ENCODE measurements at regions not wholly inside any gene's neighbourhood (a gene's known extent, or its start where the extent isn't known, plus 50 kb on each side); places are given as distances from the start of the nearest gene placed in this dataset.
A peak's percentile ranks its signal among the peaks of the same experiment; 100 is the strongest.
"Not testable (repeated sequence)": the region's sequence is repeated elsewhere in the genome, so short reads cannot be mapped to it uniquely, and the experiment has no call there.

- DNase-seq: no peak
These were observed 68.1 kb upstream of the GRXCR1 start for GRCh38 chr4:42824278-42824977.

GRCh38 chr4:42821230-42821629 lies 71.3 kb upstream of the GRXCR1 start:
- no peak for DNase-seq

GRCh38 chr4:42819863-42820514 lies 72.5 kb upstream of the GRXCR1 start:
- DNase-seq: no peak

- no peak for DNase-seq
These were observed 74.6 kb upstream of the GRXCR1 start for GRCh38 chr4:42817913-42818312.

- no peak for DNase-seq
These were observed 75.6 kb upstream of the GRXCR1 start for GRCh38 chr4:42816880-42817400.

- no peak for DNase-seq
These were observed 76.2 kb upstream of the GRXCR1 start for GRCh38 chr4:42816189-42816879.

- DNase-seq: no peak
These were observed 83.0 kb upstream of the GRXCR1 start for GRCh38 chr4:42809419-42810084.

- DNase-seq: no peak
These were observed 86.1 kb upstream of the GRXCR1 start for GRCh38 chr4:42806303-42806835.

- DNase-seq: no peak
These were observed 103.4 kb upstream of the GRXCR1 start for GRCh38 chr4:42789041-42789567.

- no peak for DNase-seq
These were observed 105.4 kb upstream of the GRXCR1 start for GRCh38 chr4:42787079-42787463.

- no peak for DNase-seq
These were observed 106.0 kb upstream of the GRXCR1 start for GRCh38 chr4:42786350-42787078.

GRCh38 chr4:42785817-42786216 lies 106.7 kb upstream of the GRXCR1 start:
- no peak for DNase-seq

- DNase-seq: no peak
These were observed 111.2 kb upstream of the GRXCR1 start for GRCh38 chr4:42781315-42781714.

- DNase-seq: no peak
These were observed 114.2 kb upstream of the GRXCR1 start for GRCh38 chr4:42778349-42778748.

GRCh38 chr4:42768125-42768748 lies 111.3 kb upstream of the ATP8A1 start:
- DNase-seq: peak; percentile 7

- no peak for DNase-seq
These were observed 110.8 kb upstream of the ATP8A1 start for GRCh38 chr4:42767669-42768068.

- no peak for DNase-seq
These were observed 104.9 kb upstream of the ATP8A1 start for GRCh38 chr4:42761804-42762203.

GRCh38 chr4:42754965-42755364 lies 98.1 kb upstream of the ATP8A1 start:
- DNase-seq: not testable (repeated sequence)

GRCh38 chr4:42751587-42751986 lies 94.7 kb upstream of the ATP8A1 start:
- no peak for DNase-seq

GRCh38 chr4:42750856-42751255 lies 94.0 kb upstream of the ATP8A1 start:
- no peak for DNase-seq

- peak; percentile 44 for DNase-seq
These were observed 93.2 kb upstream of the ATP8A1 start for GRCh38 chr4:42750091-42750490.

- DNase-seq: no peak
These were observed 91.1 kb upstream of the ATP8A1 start for GRCh38 chr4:42747971-42748370.
